Mammary epithelial cell (primary cell): ENCODE measurements at regions not wholly inside any gene's neighbourhood (a gene's known extent, or its start where the extent isn't known, plus 50 kb on each side); places are given as distances from the start of the nearest gene placed in this dataset.

Experiments
- EZH2 ChIP-seq: IDR thresholded peaks from 2 replicates; pipeline ENCODE4 v1.6.1; 2012; ENCODE audit warnings: low read length, inconsistent platforms, borderline replicate concordance
- TF ChIP-seq, protein P1 (sequence below), 2 donors: IDR thresholded peaks in 1 of 2; conservative IDR thresholded peaks in 1 of 2; 2 replicates each; pipeline ENCODE4 v1.5.1; 2011 to 2012; ENCODE audit warnings: inconsistent platforms in 2 of 2, low read length in 2 of 2, mild to moderate bottlenecking in 2 of 2, control low read depth in 1 of 2, low read depth in 1 of 2; ENCODE audit not compliant: insufficient read depth in 1 of 2; ENCODE audit errors: extremely low read depth in 1 of 2

DNA sequence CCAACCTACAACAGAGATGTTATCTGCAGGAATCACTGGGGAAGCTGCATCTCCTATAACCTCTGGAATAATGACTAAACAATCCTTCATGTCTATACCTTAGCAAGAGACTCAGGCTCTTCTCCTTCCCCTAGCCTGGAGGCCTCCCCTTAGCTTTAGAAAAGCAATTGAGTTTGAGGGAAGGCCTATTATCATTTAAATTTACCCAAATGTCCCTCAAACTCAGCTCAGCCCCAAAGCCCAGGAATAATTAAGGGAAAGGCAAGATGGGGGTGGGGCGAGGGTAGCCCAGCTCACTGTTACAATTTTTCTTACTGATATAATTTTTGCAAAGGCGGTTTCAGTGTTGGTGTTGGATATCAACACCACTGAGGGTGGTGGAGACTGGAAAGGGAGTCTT lies 151.4 kb upstream of the EEA1 start:
- TF ChIP-seq, protein P1, sequence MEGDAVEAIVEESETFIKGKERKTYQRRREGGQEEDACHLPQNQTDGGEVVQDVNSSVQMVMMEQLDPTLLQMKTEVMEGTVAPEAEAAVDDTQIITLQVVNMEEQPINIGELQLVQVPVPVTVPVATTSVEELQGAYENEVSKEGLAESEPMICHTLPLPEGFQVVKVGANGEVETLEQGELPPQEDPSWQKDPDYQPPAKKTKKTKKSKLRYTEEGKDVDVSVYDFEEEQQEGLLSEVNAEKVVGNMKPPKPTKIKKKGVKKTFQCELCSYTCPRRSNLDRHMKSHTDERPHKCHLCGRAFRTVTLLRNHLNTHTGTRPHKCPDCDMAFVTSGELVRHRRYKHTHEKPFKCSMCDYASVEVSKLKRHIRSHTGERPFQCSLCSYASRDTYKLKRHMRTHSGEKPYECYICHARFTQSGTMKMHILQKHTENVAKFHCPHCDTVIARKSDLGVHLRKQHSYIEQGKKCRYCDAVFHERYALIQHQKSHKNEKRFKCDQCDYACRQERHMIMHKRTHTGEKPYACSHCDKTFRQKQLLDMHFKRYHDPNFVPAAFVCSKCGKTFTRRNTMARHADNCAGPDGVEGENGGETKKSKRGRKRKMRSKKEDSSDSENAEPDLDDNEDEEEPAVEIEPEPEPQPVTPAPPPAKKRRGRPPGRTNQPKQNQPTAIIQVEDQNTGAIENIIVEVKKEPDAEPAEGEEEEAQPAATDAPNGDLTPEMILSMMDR (conservative IDR thresholded peaks at IDR 0.05 in 1 of 2, IDR thresholded peaks at IDR 0.05 in 1 of 2; ENCODE audit: extremely low read depth in 1 of 2, insufficient read depth in 1 of 2, low read depth in 1 of 2, low read length in 2 of 2) = no peak
- no peak for TF ChIP-seq EZH2
